DOHH2 (cell line): ENCODE measurements at regions not wholly inside any gene's neighbourhood (a gene's known extent, or its start where the extent isn't known, plus 50 kb on each side); places are given as distances from the start of the nearest gene placed in this dataset.

ENCODE experiments used
- CTCF ChIP-seq: fragments of 200-600 bp; sonication (generic); IDR thresholded peaks from one replicate; pipeline ENCODE4 v1.5.1; 2014; ENCODE audit warnings: antibody characterized with exemption, mild to moderate bottlenecking, low read depth, low read length; ENCODE audit not compliant: poor library complexity, severe bottlenecking
- EZH2phosphoT487 ChIP-seq: fragments of 200-600 bp; sonication (generic); IDR thresholded peaks from 2 replicates; pipeline ENCODE4 v1.6.1; 2017; ENCODE audit warnings: borderline replicate concordance, mild to moderate bottlenecking, antibody characterized with exemption, low read length, moderate library complexity, mixed read lengths

- no peak for TF ChIP-seq CTCF
- TF ChIP-seq EZH2phosphoT487, result no peak
Measured at GRCh38 chr1:227392984-227393764, 74.9 kb upstream of the CDC42BPA start.
